Loucy (cell line): ENCODE measurements at regions not wholly inside any gene's neighbourhood (a gene's known extent, or its start where the extent isn't known, plus 50 kb on each side); places are given as distances from the start of the nearest gene placed in this dataset.

Source experiments
- H2AFZ ChIP-seq: fragments of 200-600 bp; sonication (generic); 2 replicates; pipeline ENCODE4 v1.6.0; 2016; ENCODE audit warnings: antibody characterized with exemption, mild to moderate bottlenecking, low read length, moderate library complexity
- H3F3A ChIP-seq: fragments of 200-600 bp; 2 replicates; pipeline ENCODE4 v1.6.0; 2016; ENCODE audit warnings: antibody characterized with exemption, low read depth, mild to moderate bottlenecking
- H3K27me3 ChIP-seq: fragments of 200-600 bp; sonication (generic); 2 replicates; pipeline ENCODE4 v1.6.1; 2014; ENCODE audit warnings: low read length, mild to moderate bottlenecking; ENCODE audit not compliant: insufficient read depth, poor library complexity, severe bottlenecking
- H3K36me3 ChIP-seq: fragments of 200-600 bp; sonication (generic); 2 replicates; pipeline ENCODE4 v1.6.1; 2016; ENCODE audit warnings: low read length; ENCODE audit not compliant: insufficient read depth
- H3K4me1 ChIP-seq: fragments of 200-600 bp; sonication (generic); 2 replicates; pipeline ENCODE4 v1.5.1; 2014; ENCODE audit warnings: low read length, mild to moderate bottlenecking; ENCODE audit not compliant: insufficient read depth, poor library complexity, severe bottlenecking
- H3K4me2 ChIP-seq: fragments of 200-600 bp; sonication (generic); 2 replicates; pipeline ENCODE4 v1.6.0; 2014; ENCODE audit warnings: antibody characterized with exemption, low read length, low read depth, mild to moderate bottlenecking; ENCODE audit not compliant: poor library complexity, severe bottlenecking
- H3K4me3 ChIP-seq: fragments of 200-600 bp; sonication (generic); 2 replicates; pipeline ENCODE4 v1.5.1; 2014; ENCODE audit warnings: low read length, mild to moderate bottlenecking, mixed read lengths; ENCODE audit not compliant: poor library complexity, severe bottlenecking
- H3K79me2 ChIP-seq: fragments of 200-600 bp; sonication (generic); 2 replicates; pipeline ENCODE4 v1.6.1; 2014; ENCODE audit warnings: low read length; ENCODE audit not compliant: insufficient read depth
- H3K9ac ChIP-seq: fragments of 200-600 bp; sonication (generic); 2 replicates; pipeline ENCODE4 v1.6.0; 2014; ENCODE audit warnings: mild to moderate bottlenecking, low read depth, low read length, moderate library complexity; ENCODE audit not compliant: poor library complexity, severe bottlenecking
- H3K9me2 ChIP-seq: fragments of 200-600 bp; sonication (generic); replicated peaks from 2 replicates; pipeline ENCODE4 v1.6.1; 2016; ENCODE audit warnings: low read depth, low read length, mixed read lengths
- H3K9me3 ChIP-seq: fragments of 200-600 bp; sonication (generic); 2 replicates; pipeline ENCODE4 v1.6.1; 2014; ENCODE audit warnings: mild to moderate bottlenecking, antibody characterized with exemption, low read length, low read depth; ENCODE audit not compliant: insufficient read depth
- H4K20me1 ChIP-seq: fragments of 200-600 bp; sonication (generic); 2 replicates; pipeline ENCODE4 v1.6.0; 2014; ENCODE audit warnings: antibody characterized with exemption, low read length, mild to moderate bottlenecking; ENCODE audit not compliant: insufficient read depth, poor library complexity, severe bottlenecking
- EZH2phosphoT487 ChIP-seq: fragments of 200-600 bp; IDR thresholded peaks from 2 replicates; pipeline ENCODE4 v1.6.1; 2018; ENCODE audit warnings: antibody characterized with exemption, mild to moderate bottlenecking, moderate library complexity, borderline replicate concordance
- TF ChIP-seq, protein P1 (sequence below): fragments of 200-600 bp; sonication (generic); conservative IDR thresholded peaks from 2 replicates; pipeline ENCODE4 v1.5.1; 2014; ENCODE audit warnings: mild to moderate bottlenecking, antibody characterized with exemption, low read length

DNA sequence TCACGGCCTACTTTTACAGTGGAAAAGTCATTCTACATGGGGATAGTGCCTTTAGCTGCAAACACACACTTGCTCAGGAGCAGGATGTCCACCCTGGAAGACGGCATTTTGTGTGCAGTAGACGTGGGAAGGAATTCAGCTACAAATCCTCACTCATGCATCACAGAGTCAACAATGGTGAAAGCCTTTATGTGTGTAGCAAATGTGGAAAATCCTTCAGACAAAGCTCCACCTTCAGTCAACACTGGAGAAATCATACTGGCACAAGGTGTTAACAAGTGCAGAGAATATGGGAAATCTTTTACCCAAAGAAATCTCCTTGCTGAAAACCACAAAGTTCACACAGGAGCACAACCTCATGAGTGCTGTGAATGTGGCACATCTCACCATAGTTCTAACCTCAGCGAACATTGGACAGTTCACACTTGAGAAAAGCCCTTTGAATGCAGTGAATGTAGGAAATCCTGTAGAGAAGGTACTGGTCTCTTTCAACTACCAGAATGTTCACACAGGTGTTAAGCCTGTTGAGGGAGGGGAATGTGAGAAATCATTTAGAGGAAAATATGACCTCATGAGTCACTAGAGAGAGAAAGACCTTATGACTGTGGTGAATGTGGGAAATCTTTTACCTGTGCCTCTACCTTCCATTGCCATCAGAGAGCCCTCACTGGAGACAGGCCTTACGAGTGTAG, 101.8 kb downstream of the PTGS2 start:
- no peak overlapping the region for H3K4me3 ChIP-seq
- H3F3A ChIP-seq, result no peaks in the 10 kb centered on the region
- H3K36me3 ChIP-seq, result no peaks in the 10 kb centered on the region
- H3K4me1 ChIP-seq, result no peaks in the 10 kb centered on the region
- no peaks in the 10 kb centered on the region for H3K9me2 ChIP-seq
- H3K9me3 ChIP-seq, result no peaks in the 10 kb centered on the region; the same call in 1 of the 2 replicates
- H3K4me2 ChIP-seq, result no peak overlapping the region
- H3K9ac ChIP-seq, result no peak overlapping the region
- TF ChIP-seq, protein P1, sequence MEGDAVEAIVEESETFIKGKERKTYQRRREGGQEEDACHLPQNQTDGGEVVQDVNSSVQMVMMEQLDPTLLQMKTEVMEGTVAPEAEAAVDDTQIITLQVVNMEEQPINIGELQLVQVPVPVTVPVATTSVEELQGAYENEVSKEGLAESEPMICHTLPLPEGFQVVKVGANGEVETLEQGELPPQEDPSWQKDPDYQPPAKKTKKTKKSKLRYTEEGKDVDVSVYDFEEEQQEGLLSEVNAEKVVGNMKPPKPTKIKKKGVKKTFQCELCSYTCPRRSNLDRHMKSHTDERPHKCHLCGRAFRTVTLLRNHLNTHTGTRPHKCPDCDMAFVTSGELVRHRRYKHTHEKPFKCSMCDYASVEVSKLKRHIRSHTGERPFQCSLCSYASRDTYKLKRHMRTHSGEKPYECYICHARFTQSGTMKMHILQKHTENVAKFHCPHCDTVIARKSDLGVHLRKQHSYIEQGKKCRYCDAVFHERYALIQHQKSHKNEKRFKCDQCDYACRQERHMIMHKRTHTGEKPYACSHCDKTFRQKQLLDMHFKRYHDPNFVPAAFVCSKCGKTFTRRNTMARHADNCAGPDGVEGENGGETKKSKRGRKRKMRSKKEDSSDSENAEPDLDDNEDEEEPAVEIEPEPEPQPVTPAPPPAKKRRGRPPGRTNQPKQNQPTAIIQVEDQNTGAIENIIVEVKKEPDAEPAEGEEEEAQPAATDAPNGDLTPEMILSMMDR, result no peak
- no peak for TF ChIP-seq EZH2phosphoT487
- H2AFZ ChIP-seq, result no peak overlapping the region
- H4K20me1 ChIP-seq, result no peaks in the 10 kb centered on the region
- H3K79me2 ChIP-seq, result no peaks in the 10 kb centered on the region
- peaks cover 37% of the 10 kb centered on the region for H3K27me3 ChIP-seq

DNA sequence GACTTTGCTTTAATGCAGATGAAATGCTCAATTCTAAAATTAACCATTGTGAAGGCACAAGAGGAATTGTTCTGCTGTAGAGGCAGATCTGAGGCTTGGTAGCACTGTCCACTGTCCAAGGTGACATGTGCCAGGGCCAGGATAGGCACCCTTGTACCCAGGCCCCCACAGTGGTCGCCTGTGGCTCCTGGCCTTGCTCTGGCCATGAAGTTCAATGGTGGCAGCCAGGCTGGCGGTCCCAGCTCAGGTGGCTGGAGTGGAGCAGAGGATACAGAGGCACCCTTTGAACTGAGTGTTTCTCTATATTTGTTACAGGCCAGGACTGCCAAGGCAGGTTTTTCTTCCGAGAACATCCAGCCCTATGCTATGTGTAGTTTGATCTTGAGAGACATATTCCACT, 102.6 kb downstream of the PTGS2 start:
- no peaks in the 10 kb centered on the region for H3K36me3 ChIP-seq
- no peaks in the 10 kb centered on the region for H3K9me3 ChIP-seq
- H3K9ac ChIP-seq, result no peak overlapping the region
- H3K4me3 ChIP-seq, result no peak overlapping the region
- no peaks in the 10 kb centered on the region for H3K79me2 ChIP-seq
- H2AFZ ChIP-seq, result no peak overlapping the region
- H4K20me1 ChIP-seq, result no peaks in the 10 kb centered on the region
- no peaks in the 10 kb centered on the region for H3K4me1 ChIP-seq
- no peak for TF ChIP-seq EZH2phosphoT487
- TF ChIP-seq, protein P1, result no peak
- H3F3A ChIP-seq, result no peaks in the 10 kb centered on the region
- no peak overlapping the region for H3K4me2 ChIP-seq
- peaks cover 46% of the 10 kb centered on the region for H3K27me3 ChIP-seq
- no peaks in the 10 kb centered on the region for H3K9me2 ChIP-seq

DNA sequence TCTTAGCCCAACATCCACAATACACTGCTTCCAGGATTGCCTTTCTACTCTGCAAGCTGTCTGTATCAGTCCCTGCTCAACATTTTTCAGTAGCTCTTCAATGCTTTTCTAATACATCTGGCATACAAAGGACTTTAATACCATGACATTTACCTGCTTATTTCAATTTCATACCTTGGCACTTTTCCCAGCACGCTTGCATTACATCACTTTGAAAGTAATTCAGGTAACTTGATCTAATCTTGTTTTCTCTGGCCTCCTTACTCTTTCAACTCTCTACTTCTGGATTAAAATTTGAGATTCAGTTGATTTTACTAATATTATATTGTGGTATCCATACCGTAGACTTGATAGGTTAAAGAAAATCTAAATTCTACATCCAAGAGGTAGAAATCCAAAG, 103.0 kb downstream of the PTGS2 start:
- no peaks in the 10 kb centered on the region for H3K79me2 ChIP-seq
- H3K9me3 ChIP-seq, result no peaks in the 10 kb centered on the region
- no peaks in the 10 kb centered on the region for H3F3A ChIP-seq
- no peak overlapping the region for H3K9ac ChIP-seq
- TF ChIP-seq, protein P1, result no peak
- TF ChIP-seq EZH2phosphoT487, result no peak
- no peaks in the 10 kb centered on the region for H4K20me1 ChIP-seq
- H2AFZ ChIP-seq, result no peak overlapping the region
- peaks cover 47% of the 10 kb centered on the region for H3K27me3 ChIP-seq
- H3K36me3 ChIP-seq, result no peaks in the 10 kb centered on the region
- no peaks in the 10 kb centered on the region for H3K4me1 ChIP-seq
- H3K9me2 ChIP-seq, result no peaks in the 10 kb centered on the region
- no peak overlapping the region for H3K4me2 ChIP-seq
- no peak overlapping the region for H3K4me3 ChIP-seq
